Progenitor cell of endocrine pancreas (in vitro differentiated cells): ENCODE measurements at regions not wholly inside any gene's neighbourhood (a gene's known extent, or its start where the extent isn't known, plus 50 kb on each side); places are given as distances from the start of the nearest gene placed in this dataset.

Experiments used
- DNase-seq: peaks from one replicate; pipeline ENCODE4 v3.0.0; 2021; ENCODE audit warnings: low spot score; ENCODE audit not compliant: unreplicated experiment
- H3K27ac Mint-ChIP-seq: 2 replicates; pipeline ENCODE4 v1.8.0; 2021; ENCODE audit warnings: mild to moderate bottlenecking, moderate library complexity, mixed read lengths
- H3K27me3 Mint-ChIP-seq: 2 replicates; pipeline ENCODE4 v1.8.0; 2021; ENCODE audit warnings: mixed read lengths
- H3K36me3 Mint-ChIP-seq: 2 replicates; pipeline ENCODE4 v1.8.0; 2022; ENCODE audit warnings: mixed read lengths; ENCODE audit not compliant: insufficient read depth
- H3K4me1 Mint-ChIP-seq: 2 replicates; pipeline ENCODE4 v1.8.0; 2021; ENCODE audit warnings: low read depth, mixed read lengths
- H3K4me3 Mint-ChIP-seq: 2 replicates; pipeline ENCODE4 v1.8.0; 2021; ENCODE audit warnings: low read depth, mild to moderate bottlenecking, moderate library complexity, mixed read lengths
- H3K9me3 Mint-ChIP-seq: 2 replicates; pipeline ENCODE4 v1.8.0; 2021; ENCODE audit warnings: low read depth, mixed read lengths
- TF ChIP-seq, protein P1 (sequence below): fragments of 200-600 bp; sonication (generic); IDR thresholded peaks from one replicate; pipeline ENCODE4 v1.5.0; 2021; ENCODE audit warnings: antibody characterized with exemption, mild to moderate bottlenecking; ENCODE audit not compliant: unreplicated experiment

- no peaks in the 10 kb centered on the region for H3K36me3 Mint-ChIP-seq
- no peak overlapping the region for H3K27ac Mint-ChIP-seq
- TF ChIP-seq, protein P1, sequence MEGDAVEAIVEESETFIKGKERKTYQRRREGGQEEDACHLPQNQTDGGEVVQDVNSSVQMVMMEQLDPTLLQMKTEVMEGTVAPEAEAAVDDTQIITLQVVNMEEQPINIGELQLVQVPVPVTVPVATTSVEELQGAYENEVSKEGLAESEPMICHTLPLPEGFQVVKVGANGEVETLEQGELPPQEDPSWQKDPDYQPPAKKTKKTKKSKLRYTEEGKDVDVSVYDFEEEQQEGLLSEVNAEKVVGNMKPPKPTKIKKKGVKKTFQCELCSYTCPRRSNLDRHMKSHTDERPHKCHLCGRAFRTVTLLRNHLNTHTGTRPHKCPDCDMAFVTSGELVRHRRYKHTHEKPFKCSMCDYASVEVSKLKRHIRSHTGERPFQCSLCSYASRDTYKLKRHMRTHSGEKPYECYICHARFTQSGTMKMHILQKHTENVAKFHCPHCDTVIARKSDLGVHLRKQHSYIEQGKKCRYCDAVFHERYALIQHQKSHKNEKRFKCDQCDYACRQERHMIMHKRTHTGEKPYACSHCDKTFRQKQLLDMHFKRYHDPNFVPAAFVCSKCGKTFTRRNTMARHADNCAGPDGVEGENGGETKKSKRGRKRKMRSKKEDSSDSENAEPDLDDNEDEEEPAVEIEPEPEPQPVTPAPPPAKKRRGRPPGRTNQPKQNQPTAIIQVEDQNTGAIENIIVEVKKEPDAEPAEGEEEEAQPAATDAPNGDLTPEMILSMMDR = no peak
- DNase-seq = no peak
- H3K4me3 Mint-ChIP-seq = no peak overlapping the region
- no peaks in the 10 kb centered on the region for H3K9me3 Mint-ChIP-seq
- H3K4me1 Mint-ChIP-seq = no peaks in the 10 kb centered on the region
- no peaks in the 10 kb centered on the region for H3K27me3 Mint-ChIP-seq
Measured at GRCh38 chr3:82474711-82475110, 713.3 kb upstream of the GBE1 start.

- no peak overlapping the region for H3K4me3 Mint-ChIP-seq
- H3K9me3 Mint-ChIP-seq = no peaks in the 10 kb centered on the region
- no peaks in the 10 kb centered on the region for H3K4me1 Mint-ChIP-seq
- H3K27me3 Mint-ChIP-seq = no peaks in the 10 kb centered on the region
- TF ChIP-seq, protein P1 = no peak
- no peaks in the 10 kb centered on the region for H3K36me3 Mint-ChIP-seq
- no peak overlapping the region for H3K27ac Mint-ChIP-seq
- DNase-seq = no peak
Measured at GRCh38 chr3:82473864-82474541, 712.6 kb upstream of the GBE1 start.

- Mint-ChIP-seq H3K36me3 (no peaks in the 10 kb centered on the region), H3K27ac (no peak overlapping the region), H3K27me3 (no peaks in the 10 kb centered on the region), H3K9me3 (no peaks in the 10 kb centered on the region), H3K4me1 (no peaks in the 10 kb centered on the region), H3K4me3 (no peak overlapping the region)
- no peak for DNase-seq
- TF ChIP-seq, protein P1 = no peak
Measured at GRCh38 chr3:82467051-82467450, 705.6 kb upstream of the GBE1 start.

- TF ChIP-seq, protein P1 = no peak
- Mint-ChIP-seq H3K27ac (no peak overlapping the region), H3K4me1 (no peaks in the 10 kb centered on the region), H3K27me3 (no peaks in the 10 kb centered on the region), H3K36me3 (no peaks in the 10 kb centered on the region), H3K9me3 (peaks cover 6% of the 10 kb centered on the region), H3K4me3 (no peak overlapping the region)
- no peak for DNase-seq
Measured at GRCh38 chr3:82462977-82463376, 701.5 kb upstream of the GBE1 start.

- H3K4me3 Mint-ChIP-seq = no peak overlapping the region
- H3K36me3 Mint-ChIP-seq = no peaks in the 10 kb centered on the region
- H3K27me3 Mint-ChIP-seq = no peaks in the 10 kb centered on the region
- no peaks in the 10 kb centered on the region for H3K4me1 Mint-ChIP-seq
- TF ChIP-seq, protein P1 = no peak
- H3K27ac Mint-ChIP-seq = no peak overlapping the region
- H3K9me3 Mint-ChIP-seq = peaks cover 6% of the 10 kb centered on the region
- DNase-seq = no peak
Measured at GRCh38 chr3:82461049-82461889, 699.8 kb upstream of the GBE1 start.
